ENCODE measurements at regions not wholly inside any gene's neighbourhood (a gene's known extent, or its start where the extent isn't known, plus 50 kb on each side); places are given as distances from the start of the nearest gene placed in this dataset.
"Not testable (repeated sequence)": the region's sequence is repeated elsewhere in the genome, so short reads cannot be mapped to it uniquely, and the experiment has no call there.

GRCh38 chr4:103842076-103842475 is 122.3 kb upstream of the TACR3 start:
- H3K27ac ChIP-seq = no peak overlapping the region
- TF ChIP-seq CTCF (IDR thresholded peaks at IDR 0.05) = no peak

DNA sequence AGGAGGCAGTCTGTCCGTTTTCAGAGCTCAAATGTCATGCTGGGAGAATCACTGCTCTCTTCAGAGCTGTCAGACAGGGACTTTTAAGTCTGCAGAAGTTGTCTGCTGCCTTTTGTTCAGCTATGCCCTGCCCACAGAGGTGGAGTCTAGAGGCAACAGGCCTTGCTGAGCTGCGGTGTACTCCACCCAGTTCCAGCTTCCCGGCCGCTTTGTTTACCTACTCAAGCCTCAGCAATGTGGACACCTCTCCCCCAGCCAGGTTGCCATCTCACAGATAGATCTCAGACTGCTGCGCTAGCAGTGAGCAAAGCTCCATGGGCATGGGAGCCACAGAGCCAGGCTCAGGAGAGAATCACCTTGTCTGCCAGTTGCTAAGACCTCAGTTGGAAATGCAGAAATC is 90.5 kb upstream of the TACR3 start:
- not testable (repeated sequence) for H3K27ac ChIP-seq

DNA sequence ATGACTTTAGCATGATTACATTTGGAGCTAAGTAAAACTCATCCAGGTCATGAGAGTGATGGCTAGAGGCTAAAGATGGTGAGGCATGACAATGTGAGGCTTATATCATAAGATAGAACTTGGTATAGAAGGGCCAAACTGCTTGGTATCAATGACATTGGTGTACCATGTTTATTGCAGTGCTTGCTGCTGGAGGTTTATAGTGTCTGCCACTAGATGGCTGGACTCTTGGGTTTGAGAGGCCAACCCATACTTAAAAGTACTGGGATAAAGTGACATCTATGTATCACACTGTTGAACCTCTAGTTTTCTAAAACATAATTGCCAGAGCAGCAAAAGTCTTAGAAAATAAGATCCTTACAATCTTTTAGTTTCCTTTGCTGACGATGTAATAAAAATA is 83.0 kb upstream of the TACR3 start:
- TF ChIP-seq CTCF (IDR thresholded peaks at IDR 0.05) = no peak
- TF ChIP-seq ZFX (IDR thresholded peaks at IDR 0.05; ENCODE audit: borderline replicate concordance) = no peak
- no peak overlapping the region for H3K27ac ChIP-seq

GRCh38 chr4:103787057-103787456 is 67.3 kb upstream of the TACR3 start:
- no peak overlapping the region for H3K27ac ChIP-seq
- TF ChIP-seq ZFX (IDR thresholded peaks at IDR 0.05; ENCODE audit: borderline replicate concordance) = no peak
- no peak for TF ChIP-seq CTCF (IDR thresholded peaks at IDR 0.05)

DNA sequence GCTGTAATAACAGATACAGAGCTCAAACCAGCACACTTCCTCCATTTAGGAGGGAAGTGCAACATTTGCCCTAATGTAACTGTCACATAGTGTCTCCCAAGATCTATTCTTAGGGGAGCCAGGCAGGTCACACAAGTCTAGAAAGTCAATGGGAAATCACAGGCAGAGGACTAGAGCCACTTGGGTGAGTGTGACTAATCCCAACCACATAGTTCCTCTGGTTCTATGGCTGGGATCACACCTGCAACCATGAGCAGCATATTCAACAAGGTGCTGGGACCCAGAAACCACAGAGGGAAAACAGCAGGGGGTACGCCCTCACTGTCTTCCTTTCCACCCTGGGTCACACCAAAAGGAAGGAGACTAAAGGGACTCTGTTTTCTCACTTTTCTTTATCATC is 66.8 kb upstream of the TACR3 start:
- no peak overlapping the region for H3K27ac ChIP-seq
- TF ChIP-seq ZFX (IDR thresholded peaks at IDR 0.05; ENCODE audit: borderline replicate concordance) (no peak), CTCF (IDR thresholded peaks at IDR 0.05) (no peak)

GRCh38 chr4:103786014-103786413 is 66.2 kb upstream of the TACR3 start:
- H3K27ac ChIP-seq = no peak overlapping the region
- no peak for TF ChIP-seq ZFX (IDR thresholded peaks at IDR 0.05; ENCODE audit: borderline replicate concordance)
- peak; percentile 72 for TF ChIP-seq CTCF (IDR thresholded peaks at IDR 0.05)

DNA sequence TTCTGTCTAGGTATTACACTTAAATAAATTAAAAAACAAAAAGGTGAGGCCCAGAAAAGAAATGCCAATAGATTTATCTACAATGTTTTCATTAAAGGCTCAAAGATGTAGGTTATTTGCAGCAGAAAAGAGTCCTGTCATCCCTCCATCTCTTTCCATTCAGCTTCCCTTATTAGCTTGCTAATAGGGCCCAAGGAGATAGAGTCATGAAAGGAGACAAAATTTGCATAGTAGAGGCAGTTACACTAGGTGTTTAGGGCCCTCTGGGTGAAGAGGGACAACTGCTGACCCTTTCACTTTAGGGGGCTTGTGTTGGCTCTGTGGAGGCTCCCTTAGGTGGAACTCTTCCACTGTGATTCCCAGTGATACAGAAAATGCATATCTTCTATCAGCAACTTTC is 58.4 kb upstream of the TACR3 start:
- no peak overlapping the region for H3K27ac ChIP-seq
- TF ChIP-seq CTCF (IDR thresholded peaks at IDR 0.05) (no peak), ZFX (IDR thresholded peaks at IDR 0.05; ENCODE audit: borderline replicate concordance) (no peak)

- no peak for TF ChIP-seq CTCF (IDR thresholded peaks at IDR 0.05)
- TF ChIP-seq ZFX (IDR thresholded peaks at IDR 0.05; ENCODE audit: borderline replicate concordance) = no peak
- no peak overlapping the region for H3K27ac ChIP-seq
These were observed 54.6 kb upstream of the TACR3 start for GRCh38 chr4:103774326-103774825.
